Mesendoderm (in vitro differentiated cells): ENCODE measurements at regions not wholly inside any gene's neighbourhood (a gene's known extent, or its start where the extent isn't known, plus 50 kb on each side); places are given as distances from the start of the nearest gene placed in this dataset.

Experiments used
- DNase-seq: peaks from one replicate; pipeline ENCODE4 v3.0.0; 2013
- H2AK5ac ChIP-seq: 2 replicates; pipeline ENCODE4 v1.6.1; 2013; ENCODE audit warnings: low read length, inconsistent platforms
- H2BK120ac ChIP-seq: 2 replicates; pipeline ENCODE4 v1.6.1; 2013; ENCODE audit warnings: low read depth, mild to moderate bottlenecking, low read length, moderate library complexity, mixed read lengths
- H2BK15ac ChIP-seq: replicated peaks from 2 replicates; pipeline ENCODE4 v1.6.1; 2013; ENCODE audit warnings: low read depth, mild to moderate bottlenecking, moderate library complexity
- H2BK5ac ChIP-seq: 2 replicates; pipeline ENCODE4 v1.6.1; 2013; ENCODE audit warnings: low read length, inconsistent platforms
- H3K18ac ChIP-seq: 2 replicates; pipeline ENCODE4 v1.6.1; 2013; ENCODE audit warnings: mild to moderate bottlenecking, low read length, mixed read lengths
- H3K23ac ChIP-seq: one replicate; pipeline ENCODE4 v1.6.1; 2013; ENCODE audit warnings: low read length
- H3K27ac ChIP-seq: 2 replicates; pipeline ENCODE4 v1.5.1; 2013; ENCODE audit warnings: low read depth, mild to moderate bottlenecking, inconsistent platforms, low read length, moderate library complexity
- H3K27me3 ChIP-seq: 2 replicates; pipeline ENCODE4 v1.6.1; 2013; ENCODE audit warnings: low read length, control low read depth, mild to moderate bottlenecking, inconsistent platforms; ENCODE audit not compliant: insufficient read depth, poor library complexity
- H3K36me3 ChIP-seq: 2 replicates; pipeline ENCODE4 v1.6.1; 2013; ENCODE audit warnings: low read length, inconsistent platforms; ENCODE audit not compliant: control insufficient read depth, insufficient read depth
- H3K4ac ChIP-seq: one replicate; pipeline ENCODE4 v1.6.1; 2013; ENCODE audit warnings: low read depth, mild to moderate bottlenecking, low read length, moderate library complexity
- H3K4me1 ChIP-seq: 2 replicates; pipeline ENCODE4 v1.6.1; 2013; ENCODE audit warnings: low read depth, low read length, inconsistent platforms; ENCODE audit not compliant: control insufficient read depth
- H3K4me2 ChIP-seq: 2 replicates; pipeline ENCODE4 v1.6.1; 2013; ENCODE audit warnings: low read length
- H3K4me3 ChIP-seq: 2 replicates; pipeline ENCODE4 v1.5.1; 2013; ENCODE audit warnings: mild to moderate bottlenecking, low read length
- H3K56ac ChIP-seq: one replicate; pipeline ENCODE4 v1.6.1; 2013; ENCODE audit warnings: low read length
- H3K79me1 ChIP-seq: 2 replicates; pipeline ENCODE4 v1.6.1; 2013; ENCODE audit warnings: low read length, inconsistent platforms
- H3K79me2 ChIP-seq: 2 replicates; pipeline ENCODE4 v1.6.1; 2013; ENCODE audit warnings: mild to moderate bottlenecking, low read length; ENCODE audit not compliant: control insufficient read depth, insufficient read depth
- H3K9ac ChIP-seq: 2 replicates; pipeline ENCODE4 v1.6.1; 2013; ENCODE audit warnings: low read length, inconsistent platforms
- H4K5ac ChIP-seq: one replicate; pipeline ENCODE4 v1.6.1; 2013; ENCODE audit warnings: low read length
- H4K8ac ChIP-seq: one replicate; pipeline ENCODE4 v1.6.1; 2013; ENCODE audit warnings: low read depth, mild to moderate bottlenecking, control low read depth, low read length, moderate library complexity
- WGBS: extraction: QIAGEN DNeasy Blood & Tissue Kit; methylation state at CpG from one replicate; pipeline ENCODE4 v1.1.7; 2013; ENCODE audit warnings: low lambda C conversion rate, missing lambda C conversion rate; ENCODE audit not compliant: insufficient coverage; ENCODE audit errors: extremely low coverage; 5-methylcytosine and 5-hydroxymethylcytosine counted together

DNA sequence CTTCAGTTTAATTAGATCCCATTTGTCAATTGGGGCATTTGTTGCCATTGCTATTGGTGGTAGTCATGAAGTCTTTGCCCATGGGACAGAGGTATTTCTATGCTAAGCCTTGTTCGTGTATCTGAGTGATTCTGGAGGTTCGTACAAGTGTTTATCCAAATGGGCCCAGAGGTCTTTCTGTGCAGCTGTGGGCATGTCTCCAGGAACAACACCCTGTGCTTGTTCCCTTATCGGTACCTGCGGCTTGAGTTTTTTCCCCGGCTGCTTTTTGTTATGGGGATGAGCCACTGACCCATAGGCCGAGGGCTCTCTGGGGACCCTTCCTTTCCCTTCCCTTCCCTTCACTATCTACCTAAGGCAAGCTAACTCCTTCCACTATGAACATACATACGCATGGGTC lies 81.4 kb upstream of the WDR1 start:
- no peak overlapping the region for H3K4me3 ChIP-seq
- no peak overlapping the region for H3K4me2 ChIP-seq
- no peaks in the 10 kb centered on the region for H3K27me3 ChIP-seq
- WGBS: no CpG with 5 or more reads among the region's 7 CpGs
- H3K4ac ChIP-seq: no peak overlapping the region
- no peak overlapping the region for H2AK5ac ChIP-seq
- H3K27ac ChIP-seq: no peak overlapping the region
- no peaks in the 10 kb centered on the region for H3K79me2 ChIP-seq
- H4K8ac ChIP-seq: no peak overlapping the region
- no peak overlapping the region for H4K5ac ChIP-seq
- DNase-seq: no peak
- no peak overlapping the region for H3K23ac ChIP-seq
- no peak overlapping the region for H3K9ac ChIP-seq
- H2BK5ac ChIP-seq: no peak overlapping the region
- H2BK15ac ChIP-seq: no peak overlapping the region
- H3K18ac ChIP-seq: no peak overlapping the region
- no peak overlapping the region for H2BK120ac ChIP-seq
- H3K79me1 ChIP-seq: no peaks in the 10 kb centered on the region
- H3K36me3 ChIP-seq: no peaks in the 10 kb centered on the region
- H3K56ac ChIP-seq: no peak overlapping the region
- H3K4me1 ChIP-seq: no peaks in the 10 kb centered on the region

GRCh38 chr4:10196191-10196590 lies 79.6 kb upstream of the WDR1 start:
- no peak overlapping the region for H3K56ac ChIP-seq
- no peaks in the 10 kb centered on the region for H3K79me2 ChIP-seq
- no peaks in the 10 kb centered on the region for H3K36me3 ChIP-seq
- H4K8ac ChIP-seq: no peak overlapping the region
- H2BK15ac ChIP-seq: no peak overlapping the region
- H2BK5ac ChIP-seq: no peak overlapping the region
- no peak overlapping the region for H4K5ac ChIP-seq
- no peak overlapping the region for H3K23ac ChIP-seq
- H3K27me3 ChIP-seq: no peaks in the 10 kb centered on the region
- no peak overlapping the region for H3K4me2 ChIP-seq
- H3K4me1 ChIP-seq: no peaks in the 10 kb centered on the region
- H3K79me1 ChIP-seq: no peaks in the 10 kb centered on the region
- H3K4me3 ChIP-seq: no peak overlapping the region
- no peak overlapping the region for H3K9ac ChIP-seq
- no CpG with 5 or more reads among the region's 1 CpG for WGBS
- H2BK120ac ChIP-seq: no peak overlapping the region
- H3K27ac ChIP-seq: no peak overlapping the region
- DNase-seq: no peak
- H3K18ac ChIP-seq: no peak overlapping the region
- H2AK5ac ChIP-seq: no peak overlapping the region
- H3K4ac ChIP-seq: no peak overlapping the region

GRCh38 chr4:10192331-10192730 lies 75.7 kb upstream of the WDR1 start:
- no peak overlapping the region for H2BK15ac ChIP-seq
- H3K27me3 ChIP-seq: no peaks in the 10 kb centered on the region
- H3K27ac ChIP-seq: no peak overlapping the region
- H2AK5ac ChIP-seq: no peak overlapping the region
- no peak overlapping the region for H3K9ac ChIP-seq
- no peak overlapping the region for H3K18ac ChIP-seq
- H4K5ac ChIP-seq: no peak overlapping the region
- H3K23ac ChIP-seq: no peak overlapping the region
- no peak overlapping the region for H2BK5ac ChIP-seq
- no peak overlapping the region for H3K56ac ChIP-seq
- H3K4ac ChIP-seq: no peak overlapping the region
- WGBS: no CpG with 5 or more reads among the region's 3 CpGs
- no peak overlapping the region for H3K4me3 ChIP-seq
- no peaks in the 10 kb centered on the region for H3K36me3 ChIP-seq
- no peak overlapping the region for H2BK120ac ChIP-seq
- H3K4me1 ChIP-seq: no peaks in the 10 kb centered on the region
- H4K8ac ChIP-seq: no peak overlapping the region
- H3K79me2 ChIP-seq: no peaks in the 10 kb centered on the region
- no peak overlapping the region for H3K4me2 ChIP-seq
- H3K79me1 ChIP-seq: no peaks in the 10 kb centered on the region
- DNase-seq: no peak

DNA sequence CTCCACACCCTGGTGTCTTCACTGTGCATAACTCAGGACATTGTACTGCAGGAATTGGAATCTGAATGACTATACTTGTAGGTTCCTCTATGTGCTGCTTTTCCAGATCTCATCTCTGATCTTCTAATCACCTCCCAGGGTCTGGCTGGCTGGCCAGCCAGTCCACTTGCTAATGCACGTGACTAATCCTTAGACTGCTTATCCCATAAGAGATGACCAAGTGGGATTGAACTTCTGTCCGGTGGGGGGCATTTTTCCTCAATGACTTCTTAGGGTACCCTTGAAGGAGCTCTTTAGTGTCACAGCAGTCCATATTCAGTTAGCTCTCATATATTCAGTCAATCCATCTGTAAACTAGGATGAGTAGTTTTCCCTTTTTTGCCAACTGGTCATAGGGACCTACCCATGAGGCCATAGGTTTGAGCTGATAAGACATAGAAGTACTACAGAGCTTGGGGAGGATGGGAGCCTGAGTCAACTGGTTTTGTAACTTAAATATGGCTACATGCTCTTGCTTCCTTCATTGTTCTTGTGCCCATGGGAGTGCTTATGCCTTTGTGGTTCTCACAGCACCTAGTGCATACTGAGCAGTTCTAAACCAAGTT lies 71.9 kb upstream of the WDR1 start:
- no peak overlapping the region for H2BK120ac ChIP-seq
- no peaks in the 10 kb centered on the region for H3K4me1 ChIP-seq
- no peak overlapping the region for H3K9ac ChIP-seq
- H3K36me3 ChIP-seq: no peaks in the 10 kb centered on the region
- no peak for DNase-seq
- H3K23ac ChIP-seq: no peak overlapping the region
- no peaks in the 10 kb centered on the region for H3K79me2 ChIP-seq
- no peak overlapping the region for H3K4me3 ChIP-seq
- H3K56ac ChIP-seq: no peak overlapping the region
- H3K4ac ChIP-seq: no peak overlapping the region
- no peak overlapping the region for H2BK15ac ChIP-seq
- no CpG with 5 or more reads among the region's 2 CpGs for WGBS
- H4K5ac ChIP-seq: no peak overlapping the region
- no peaks in the 10 kb centered on the region for H3K79me1 ChIP-seq
- no peak overlapping the region for H3K4me2 ChIP-seq
- no peak overlapping the region for H2AK5ac ChIP-seq
- H2BK5ac ChIP-seq: no peak overlapping the region
- H4K8ac ChIP-seq: no peak overlapping the region
- no peak overlapping the region for H3K18ac ChIP-seq
- no peaks in the 10 kb centered on the region for H3K27me3 ChIP-seq
- H3K27ac ChIP-seq: no peak overlapping the region

DNA sequence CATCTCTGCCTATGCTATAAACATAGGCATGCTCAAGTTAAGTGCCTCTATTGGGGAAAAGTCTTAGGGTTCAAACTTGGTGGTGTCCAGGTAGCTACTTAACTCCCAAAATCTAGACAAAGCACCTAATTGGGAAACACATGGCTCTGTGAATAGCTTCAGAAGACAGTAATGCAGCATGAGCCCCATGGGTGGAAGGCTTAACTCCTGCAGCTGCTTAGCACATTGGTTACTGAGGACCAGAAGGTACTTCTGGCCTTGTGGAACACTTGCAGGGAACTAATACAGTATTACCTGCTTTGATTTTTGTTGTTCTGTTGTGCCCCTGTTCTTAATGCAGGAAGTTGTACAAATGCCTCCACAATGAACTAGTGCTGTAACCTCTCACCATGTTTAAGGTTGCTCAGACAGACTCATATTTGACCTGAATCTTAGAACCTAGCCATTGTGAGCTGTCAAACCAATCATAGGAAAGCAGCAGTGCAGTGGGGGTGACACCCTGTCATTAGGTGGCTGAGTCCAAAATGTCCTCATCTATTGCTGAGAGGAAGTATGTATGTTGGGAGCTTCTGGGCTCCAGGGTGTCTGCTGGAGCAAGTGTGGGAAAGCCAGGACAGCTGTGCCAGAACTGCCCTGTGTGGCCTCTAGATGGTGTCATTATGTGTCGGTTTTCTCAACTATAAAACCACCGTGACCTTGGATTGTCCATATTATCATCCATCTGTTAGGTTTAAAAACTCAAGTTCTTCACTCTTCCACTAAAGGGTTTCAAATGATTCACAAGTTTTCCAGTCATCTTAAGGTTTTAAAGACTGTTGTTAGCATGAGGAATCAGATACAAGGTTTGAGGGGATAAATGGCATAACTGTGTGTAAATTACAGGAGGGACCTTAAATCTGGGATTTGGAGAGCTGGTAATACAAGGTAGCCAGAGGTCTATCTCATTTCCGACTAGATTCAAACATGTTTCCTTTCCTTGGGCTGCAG lies 69.9 kb upstream of the WDR1 start:
- DNase-seq: no peak
- H2AK5ac ChIP-seq: no peak overlapping the region
- no peak overlapping the region for H3K9ac ChIP-seq
- no peaks in the 10 kb centered on the region for H3K27me3 ChIP-seq
- no peaks in the 10 kb centered on the region for H3K4me1 ChIP-seq
- H3K4ac ChIP-seq: no peak overlapping the region
- H2BK120ac ChIP-seq: no peak overlapping the region
- H3K18ac ChIP-seq: no peak overlapping the region
- no peak overlapping the region for H4K5ac ChIP-seq
- H3K79me1 ChIP-seq: no peaks in the 10 kb centered on the region
- WGBS: no CpG with 5 or more reads among the region's 3 CpGs
- H3K4me3 ChIP-seq: no peak overlapping the region
- H3K4me2 ChIP-seq: no peak overlapping the region
- no peak overlapping the region for H3K23ac ChIP-seq
- H3K56ac ChIP-seq: no peak overlapping the region
- H3K36me3 ChIP-seq: no peaks in the 10 kb centered on the region
- H2BK5ac ChIP-seq: no peak overlapping the region
- H4K8ac ChIP-seq: no peak overlapping the region
- no peaks in the 10 kb centered on the region for H3K79me2 ChIP-seq
- H2BK15ac ChIP-seq: no peak overlapping the region
- H3K27ac ChIP-seq: no peak overlapping the region
